ENCODE measurements at regions not wholly inside any gene's neighbourhood (a gene's known extent, or its start where the extent isn't known, plus 50 kb on each side); places are given as distances from the start of the nearest gene placed in this dataset.

DNA sequence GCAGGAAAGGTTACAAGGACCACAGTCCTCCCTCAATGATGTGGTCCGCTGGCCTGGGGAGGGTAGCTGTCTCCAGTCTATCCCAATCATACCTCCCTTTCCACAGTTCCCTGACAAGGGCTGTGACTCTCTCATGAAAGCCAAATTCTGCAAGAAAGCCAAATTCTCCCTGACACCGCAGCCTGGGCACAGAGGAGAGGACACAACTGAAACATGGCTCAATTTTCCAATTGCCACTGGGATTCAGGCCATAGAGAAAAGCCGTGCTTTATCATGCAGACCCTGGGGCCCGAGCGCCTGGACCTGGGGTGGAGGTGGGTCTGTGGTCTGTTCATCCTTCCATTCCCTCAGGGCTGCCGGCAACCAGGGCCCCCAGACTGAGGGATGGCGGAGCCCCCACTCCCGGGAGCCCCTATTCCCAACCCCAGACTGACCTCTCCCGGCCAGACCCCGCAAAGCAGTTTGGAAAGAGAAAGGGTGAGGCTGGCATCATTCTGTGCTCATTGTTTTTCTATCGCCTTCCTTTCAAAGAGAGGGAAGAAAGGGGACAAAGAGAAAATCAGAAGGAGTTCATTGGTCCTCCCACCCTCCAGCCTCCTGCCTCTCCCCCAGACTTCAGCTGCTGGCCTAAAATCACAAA is 239.5 kb downstream of the BUD13 start:
- TF ChIP-seq, protein P1, sequence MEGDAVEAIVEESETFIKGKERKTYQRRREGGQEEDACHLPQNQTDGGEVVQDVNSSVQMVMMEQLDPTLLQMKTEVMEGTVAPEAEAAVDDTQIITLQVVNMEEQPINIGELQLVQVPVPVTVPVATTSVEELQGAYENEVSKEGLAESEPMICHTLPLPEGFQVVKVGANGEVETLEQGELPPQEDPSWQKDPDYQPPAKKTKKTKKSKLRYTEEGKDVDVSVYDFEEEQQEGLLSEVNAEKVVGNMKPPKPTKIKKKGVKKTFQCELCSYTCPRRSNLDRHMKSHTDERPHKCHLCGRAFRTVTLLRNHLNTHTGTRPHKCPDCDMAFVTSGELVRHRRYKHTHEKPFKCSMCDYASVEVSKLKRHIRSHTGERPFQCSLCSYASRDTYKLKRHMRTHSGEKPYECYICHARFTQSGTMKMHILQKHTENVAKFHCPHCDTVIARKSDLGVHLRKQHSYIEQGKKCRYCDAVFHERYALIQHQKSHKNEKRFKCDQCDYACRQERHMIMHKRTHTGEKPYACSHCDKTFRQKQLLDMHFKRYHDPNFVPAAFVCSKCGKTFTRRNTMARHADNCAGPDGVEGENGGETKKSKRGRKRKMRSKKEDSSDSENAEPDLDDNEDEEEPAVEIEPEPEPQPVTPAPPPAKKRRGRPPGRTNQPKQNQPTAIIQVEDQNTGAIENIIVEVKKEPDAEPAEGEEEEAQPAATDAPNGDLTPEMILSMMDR (conservative IDR thresholded peaks at IDR 0.05 in 1 of 2, IDR thresholded peaks at IDR 0.05 in 1 of 2; ENCODE audit: low read depth in 1 of 2, low read length in 2 of 2) = no peak
- no peak for TF ChIP-seq EZH2 (IDR thresholded peaks at IDR 0.05; ENCODE audit: low read length, missing control alignments)
